ENCODE measurements at regions not wholly inside any gene's neighbourhood (a gene's known extent, or its start where the extent isn't known, plus 50 kb on each side); places are given as distances from the start of the nearest gene placed in this dataset.

GRCh38 chr5:121675924-121676323 lies 175.8 kb upstream of the FTMT start:
- no peak for DNase-seq

- no peak for DNase-seq
These were observed 170.3 kb upstream of the FTMT start for GRCh38 chr5:121681229-121681855.

GRCh38 chr5:121688126-121688525 lies 163.6 kb upstream of the FTMT start:
- no peak for DNase-seq

- DNase-seq = no peak
These were observed 162.9 kb upstream of the FTMT start for GRCh38 chr5:121688781-121689180.

- no peak for DNase-seq
These were observed 160.2 kb upstream of the FTMT start for GRCh38 chr5:121691478-121691877.

GRCh38 chr5:121692158-121692557 lies 159.5 kb upstream of the FTMT start:
- DNase-seq = no peak

GRCh38 chr5:121693864-121694263 lies 157.8 kb upstream of the FTMT start:
- no peak for DNase-seq

- DNase-seq = no peak
These were observed 156.4 kb upstream of the FTMT start for GRCh38 chr5:121695307-121695706.

- DNase-seq = no peak
These were observed 153.0 kb upstream of the FTMT start for GRCh38 chr5:121698690-121699089.

- DNase-seq = no peak
These were observed 150.0 kb upstream of the FTMT start for GRCh38 chr5:121701731-121702130.

GRCh38 chr5:121702682-121703081 lies 149.0 kb upstream of the FTMT start:
- DNase-seq = no peak

GRCh38 chr5:121704291-121704690 lies 147.4 kb upstream of the FTMT start:
- no peak for DNase-seq

GRCh38 chr5:121706686-121707085 lies 145.0 kb upstream of the FTMT start:
- DNase-seq = no peak

- no peak for DNase-seq
These were observed 144.5 kb upstream of the FTMT start for GRCh38 chr5:121707178-121707577.

- no peak for DNase-seq
These were observed 140.3 kb upstream of the FTMT start for GRCh38 chr5:121711416-121711815.

GRCh38 chr5:121719255-121719654 lies 132.4 kb upstream of the FTMT start:
- DNase-seq = no peak

GRCh38 chr5:121725450-121725849 lies 126.2 kb upstream of the FTMT start:
- DNase-seq = no peak

- DNase-seq = no peak
These were observed 124.7 kb upstream of the FTMT start for GRCh38 chr5:121726991-121727390.

GRCh38 chr5:121731377-121731776 lies 120.3 kb upstream of the FTMT start:
- DNase-seq = no peak

GRCh38 chr5:121735618-121736017 lies 116.1 kb upstream of the FTMT start:
- DNase-seq = no peak

GRCh38 chr5:121737120-121737519 lies 114.6 kb upstream of the FTMT start:
- no peak for DNase-seq

- no peak for DNase-seq
These were observed 110.5 kb upstream of the FTMT start for GRCh38 chr5:121741156-121741555.

GRCh38 chr5:121744577-121744976 lies 107.1 kb upstream of the FTMT start:
- DNase-seq = no peak

GRCh38 chr5:121745407-121745806 lies 106.3 kb upstream of the FTMT start:
- no peak for DNase-seq

- DNase-seq = no peak
These were observed 104.9 kb upstream of the FTMT start for GRCh38 chr5:121746763-121747162.

All from suppressor macrophage (primary cell).